ENCODE measurements at regions not wholly inside any gene's neighbourhood (a gene's known extent, or its start where the extent isn't known, plus 50 kb on each side); places are given as distances from the start of the nearest gene placed in this dataset.

- TF ChIP-seq, protein P1, sequence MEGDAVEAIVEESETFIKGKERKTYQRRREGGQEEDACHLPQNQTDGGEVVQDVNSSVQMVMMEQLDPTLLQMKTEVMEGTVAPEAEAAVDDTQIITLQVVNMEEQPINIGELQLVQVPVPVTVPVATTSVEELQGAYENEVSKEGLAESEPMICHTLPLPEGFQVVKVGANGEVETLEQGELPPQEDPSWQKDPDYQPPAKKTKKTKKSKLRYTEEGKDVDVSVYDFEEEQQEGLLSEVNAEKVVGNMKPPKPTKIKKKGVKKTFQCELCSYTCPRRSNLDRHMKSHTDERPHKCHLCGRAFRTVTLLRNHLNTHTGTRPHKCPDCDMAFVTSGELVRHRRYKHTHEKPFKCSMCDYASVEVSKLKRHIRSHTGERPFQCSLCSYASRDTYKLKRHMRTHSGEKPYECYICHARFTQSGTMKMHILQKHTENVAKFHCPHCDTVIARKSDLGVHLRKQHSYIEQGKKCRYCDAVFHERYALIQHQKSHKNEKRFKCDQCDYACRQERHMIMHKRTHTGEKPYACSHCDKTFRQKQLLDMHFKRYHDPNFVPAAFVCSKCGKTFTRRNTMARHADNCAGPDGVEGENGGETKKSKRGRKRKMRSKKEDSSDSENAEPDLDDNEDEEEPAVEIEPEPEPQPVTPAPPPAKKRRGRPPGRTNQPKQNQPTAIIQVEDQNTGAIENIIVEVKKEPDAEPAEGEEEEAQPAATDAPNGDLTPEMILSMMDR (IDR thresholded peaks at IDR 0.05), result no peak
- no peak for TF ChIP-seq POLR2A (IDR thresholded peaks at IDR 0.05)
These were observed 87.8 kb upstream of the NLRP1 start for GRCh38 chr17:5672141-5672540.
